ENCODE measurements at regions not wholly inside any gene's neighbourhood (a gene's known extent, or its start where the extent isn't known, plus 50 kb on each side); places are given as distances from the start of the nearest gene placed in this dataset.

GRCh38 chr12:131418121-131418520, 292.8 kb upstream of the SFSWAP start:
- BruUV-seq (replicated peaks): no TSS peak

More at GRCh38 chr12:131418121-131418520, 292.8 kb upstream of the SFSWAP start:
- no peaks in the 10 kb centered on the region for H3K9me1 ChIP-seq (ENCODE audit: insufficient read depth, low read length)
- no peak overlapping the region for H3K23ac ChIP-seq (ENCODE audit: low read depth, low read length)
- H3K4me2 ChIP-seq (ENCODE audit: low read depth, low read length): no peak overlapping the region
- TF ChIP-seq MXI1 (IDR thresholded peaks at IDR 0.05; ENCODE audit: borderline replicate concordance, low read depth, low read length): no peak
- TF ChIP-seq RFX5 (IDR thresholded peaks at IDR 0.05; ENCODE audit: low read depth, low read length): no peak
- TF ChIP-seq MAZ (IDR thresholded peaks at IDR 0.05; ENCODE audit: borderline replicate concordance, low read depth, low read length): no peak
- no peak for TF ChIP-seq RAD21 (IDR thresholded peaks at IDR 0.05; ENCODE audit: low read length)
- TF ChIP-seq SMC3 (IDR thresholded peaks at IDR 0.05; ENCODE audit: low read depth, low read length): no peak
- no peak for TF ChIP-seq MAFK (IDR thresholded peaks at IDR 0.05; ENCODE audit: low read depth, low read length)
- TF ChIP-seq CEBPB (IDR thresholded peaks at IDR 0.05; ENCODE audit: low read depth, low read length): no peak
- TF ChIP-seq NFE2L2 (IDR thresholded peaks at IDR 0.05; ENCODE audit: low read depth, low read length): no peak
- no peak for TF ChIP-seq CHD1 (IDR thresholded peaks at IDR 0.05; ENCODE audit: low read depth, low read length)
- TF ChIP-seq CTCF (conservative IDR thresholded peaks at IDR 0.05; ENCODE audit: low read depth, low read length): no peak
- TF ChIP-seq USF2 (IDR thresholded peaks at IDR 0.05; ENCODE audit: low read depth, low read length): no peak
- TF ChIP-seq ELK1 (IDR thresholded peaks at IDR 0.05; ENCODE audit: borderline replicate concordance, low read depth, low read length): no peak
- no peak for TF ChIP-seq POLR2A (IDR thresholded peaks at IDR 0.05; ENCODE audit: low read depth, low read length)
- TF ChIP-seq FOS (IDR thresholded peaks at IDR 0.05; ENCODE audit: low read depth, low read length): no peak
- TF ChIP-seq RCOR1 (IDR thresholded peaks at IDR 0.05; ENCODE audit: insufficient replicate concordance, low read length): no peak
- no peak overlapping the region for H3K9ac ChIP-seq (ENCODE audit: low read depth, low read length)
- H3K9me3 ChIP-seq (ENCODE audit: control insufficient read depth, insufficient read depth, low read length): peaks cover 31% of the 10 kb centered on the region
- no peak overlapping the region for H2AFZ ChIP-seq (replicated peaks; ENCODE audit: low read length, poor library complexity)
- H2BK5ac ChIP-seq (ENCODE audit: low read depth, low read length, poor library complexity, severe bottlenecking): no peak overlapping the region
- dilution Hi-C loops (cut with HindIII; ENCODE audit: low sequenced_read_pairs, unreplicated experiment): no loop called here
- no peak overlapping the region for H2AK5ac ChIP-seq (ENCODE audit: low read depth, low read length)
- no peaks in the 10 kb centered on the region for H3K4me1 ChIP-seq (ENCODE audit: control insufficient read depth, insufficient read depth, low read length)
- intact Hi-C loops (cut with micrococcal nuclease): no loop called here
- H3K18ac ChIP-seq (ENCODE audit: low read depth, low read length): no peak overlapping the region
- H2BK20ac ChIP-seq (ENCODE audit: low read depth, low read length): no peak overlapping the region
- DNase-seq (no peak), ATAC-seq (ENCODE audit: low read depth) (no peak)
- 73% methylated on average over 3 of the region's 8 CpGs; no CpG with 5 or more reads in 1 of the 2 experiments for WGBS, 2 experiments (ENCODE audit: extremely low coverage in 2 of 2, insufficient read length in 1 of 2)
- H3K4ac ChIP-seq (ENCODE audit: low read depth, low read length): no peak overlapping the region
- H3K14ac ChIP-seq (replicated peaks; ENCODE audit: low read depth, low read length): no peak overlapping the region
- H3K36me3 ChIP-seq (ENCODE audit: control insufficient read depth, insufficient read depth, low read length): no peaks in the 10 kb centered on the region
- no peak overlapping the region for H2BK15ac ChIP-seq (ENCODE audit: low read depth, low read length)
- no peak overlapping the region for H4K8ac ChIP-seq (ENCODE audit: low read depth in 2 of 2, low read length in 2 of 2)
- CTCF ChIA-PET: no interaction called here
- no peak overlapping the region for H4K91ac ChIP-seq (ENCODE audit: insufficient read depth, low read depth, low read length)
- no peak overlapping the region for H2BK120ac ChIP-seq (ENCODE audit: low read depth, low read length)
- no peaks in the 10 kb centered on the region for H3K79me1 ChIP-seq (ENCODE audit: low read depth in 1 of 2, low read length in 2 of 2)
- H4K5ac ChIP-seq (ENCODE audit: low read depth, low read length): no peak overlapping the region
- H3K56ac ChIP-seq (ENCODE audit: extremely low read depth, insufficient read depth, low read length): no peak overlapping the region
- no peak overlapping the region for H3K4me3 ChIP-seq (ENCODE audit: insufficient read depth, low read depth, low read length)
- in situ Hi-C loops (cut with MboI; ENCODE audit: low sequenced_read_pairs): no loop called here
- no peaks in the 10 kb centered on the region for H3K27me3 ChIP-seq (ENCODE audit: control insufficient read depth, insufficient read depth, low read length)
- H4K20me1 ChIP-seq (ENCODE audit: insufficient read depth, low read length): no peaks in the 10 kb centered on the region
- H2AK9ac ChIP-seq (replicated peaks; ENCODE audit: low read depth, low read length, poor library complexity): no peak overlapping the region
- POLR2A ChIA-PET (ENCODE audit: unreplicated experiment): no interaction called here
- no peak overlapping the region for H3K27ac ChIP-seq (ENCODE audit: insufficient read depth, low read length)

All from IMR-90 (cell line).